ENCODE measurements at regions not wholly inside any gene's neighbourhood (a gene's known extent, or its start where the extent isn't known, plus 50 kb on each side); places are given as distances from the start of the nearest gene placed in this dataset.

GRCh38 chr11:95534226-95534625 is 255.4 kb downstream of the FAM76B start:
- H3K4me1 ChIP-seq (ENCODE audit: control insufficient read depth in 2 of 2, insufficient read depth in 2 of 2, low read length in 1 of 2): no peaks in the 10 kb centered on the region
- no peaks in the 10 kb centered on the region for H3K36me3 ChIP-seq (ENCODE audit: control insufficient read depth in 2 of 2, insufficient read depth in 2 of 2, low read length in 1 of 2)
- H3K9me3 ChIP-seq (ENCODE audit: control insufficient read depth in 2 of 2, insufficient read depth in 1 of 2, low read depth in 1 of 2, low read length in 1 of 2): no peaks in the 10 kb centered on the region
- H3K4me3 ChIP-seq (ENCODE audit: low read depth in 1 of 2, low read length in 2 of 2): no peak overlapping the region
- 86 to 88% methylated on average over 1 of the region's 1 CpG for WGBS, 2 donors
- no peaks in the 10 kb centered on the region for H3K27me3 ChIP-seq (ENCODE audit: control insufficient read depth in 1 of 2, insufficient read depth in 2 of 2, low read length in 2 of 2)
- no peak overlapping the region for H3K27ac ChIP-seq (ENCODE audit: low read depth in 2 of 2, low read length in 1 of 2)

DNA sequence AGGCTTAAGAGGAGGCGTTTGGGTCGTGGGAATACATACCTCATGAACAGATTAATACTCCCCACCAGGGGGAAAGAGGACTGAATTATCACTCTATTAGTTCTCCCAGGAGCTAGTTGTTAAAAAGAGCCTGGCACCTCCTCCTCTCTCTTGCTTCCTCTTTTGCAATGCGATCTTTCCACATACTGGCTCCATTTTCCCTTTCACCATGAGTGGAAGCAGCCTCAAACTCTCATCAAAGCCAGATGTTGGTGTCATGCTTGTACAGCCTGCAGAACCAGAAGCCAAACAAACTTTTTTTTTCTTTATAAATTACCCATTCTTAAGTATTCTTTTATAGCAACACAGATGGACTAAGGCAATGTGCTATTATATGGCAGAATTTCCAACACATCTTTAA is 258.5 kb downstream of the FAM76B start:
- WGBS, 2 donors: 85 to 90% methylated on average over 3 of the region's 3 CpGs
- Histone ChIP-seq H3K9me3 (ENCODE audit: control insufficient read depth in 2 of 2, insufficient read depth in 1 of 2, low read depth in 1 of 2, low read length in 1 of 2) (no peaks in the 10 kb centered on the region), H3K4me1 (ENCODE audit: control insufficient read depth in 2 of 2, insufficient read depth in 2 of 2, low read length in 1 of 2) (no peaks in the 10 kb centered on the region), H3K27me3 (ENCODE audit: control insufficient read depth in 1 of 2, insufficient read depth in 2 of 2, low read length in 2 of 2) (no peaks in the 10 kb centered on the region), H3K36me3 (ENCODE audit: control insufficient read depth in 2 of 2, insufficient read depth in 2 of 2, low read length in 1 of 2) (no peaks in the 10 kb centered on the region), H3K4me3 (ENCODE audit: low read depth in 1 of 2, low read length in 2 of 2) (no peak overlapping the region), H3K27ac (ENCODE audit: low read depth in 2 of 2, low read length in 1 of 2) (no peak overlapping the region)

DNA sequence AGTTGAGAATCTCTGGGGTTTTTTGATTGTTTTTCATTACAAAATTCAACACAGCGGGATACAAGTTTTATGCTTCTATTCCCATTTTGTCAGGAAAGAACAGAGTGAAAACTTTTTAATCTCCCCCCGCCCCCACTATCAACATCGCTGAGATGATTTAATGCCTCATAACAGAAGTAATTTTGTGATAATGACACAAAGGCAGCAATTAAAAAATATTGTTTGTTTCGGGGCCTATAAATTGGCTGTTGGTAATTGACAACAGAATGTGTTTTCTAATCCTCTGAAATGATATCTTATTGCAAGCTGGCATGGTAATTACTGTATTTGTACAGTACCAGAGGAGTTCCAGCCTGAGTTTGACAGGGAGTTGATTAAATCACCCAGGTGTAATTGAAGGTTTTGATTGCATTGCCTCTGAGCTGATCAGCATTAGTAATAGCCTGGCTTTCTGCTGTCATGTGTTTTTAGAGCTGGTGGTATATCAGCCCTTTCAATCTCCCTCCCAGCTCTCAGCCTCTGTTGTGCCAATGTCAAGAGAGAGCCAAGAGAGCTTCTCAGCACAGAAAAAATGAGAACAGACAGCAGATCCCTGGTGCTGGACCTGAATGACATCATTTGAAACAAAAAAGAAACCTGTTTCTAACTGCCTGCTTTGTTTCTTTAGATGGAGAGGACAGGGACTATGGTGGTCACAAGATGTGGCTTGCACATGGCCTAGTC is 265.1 kb downstream of the FAM76B start:
- H3K4me1 ChIP-seq (ENCODE audit: control insufficient read depth in 2 of 2, insufficient read depth in 2 of 2, low read length in 1 of 2): no peaks in the 10 kb centered on the region
- H3K27ac ChIP-seq (ENCODE audit: low read depth in 2 of 2, low read length in 1 of 2): no peak overlapping the region
- 77 to 85% methylated on average over 4 of the region's 4 CpGs for WGBS, 2 donors
- H3K4me3 ChIP-seq (ENCODE audit: low read depth in 1 of 2, low read length in 2 of 2): no peak overlapping the region
- no peaks in the 10 kb centered on the region for H3K27me3 ChIP-seq (ENCODE audit: control insufficient read depth in 1 of 2, insufficient read depth in 2 of 2, low read length in 2 of 2)
- H3K9me3 ChIP-seq (ENCODE audit: control insufficient read depth in 2 of 2, insufficient read depth in 1 of 2, low read depth in 1 of 2, low read length in 1 of 2): no peaks in the 10 kb centered on the region
- H3K36me3 ChIP-seq (ENCODE audit: control insufficient read depth in 2 of 2, insufficient read depth in 2 of 2, low read length in 1 of 2): no peaks in the 10 kb centered on the region

- Histone ChIP-seq H3K4me1 (ENCODE audit: control insufficient read depth in 2 of 2, insufficient read depth in 2 of 2, low read length in 1 of 2) (no peaks in the 10 kb centered on the region), H3K27ac (ENCODE audit: low read depth in 2 of 2, low read length in 1 of 2) (no peak overlapping the region), H3K36me3 (ENCODE audit: control insufficient read depth in 2 of 2, insufficient read depth in 2 of 2, low read length in 1 of 2) (no peaks in the 10 kb centered on the region), H3K4me3 (ENCODE audit: low read depth in 1 of 2, low read length in 2 of 2) (no peak overlapping the region), H3K9me3 (ENCODE audit: control insufficient read depth in 2 of 2, insufficient read depth in 1 of 2, low read depth in 1 of 2, low read length in 1 of 2) (no peaks in the 10 kb centered on the region), H3K27me3 (ENCODE audit: control insufficient read depth in 1 of 2, insufficient read depth in 2 of 2, low read length in 2 of 2) (no peaks in the 10 kb centered on the region)
- WGBS, 2 donors: 45 to 57% methylated on average over 4 of the region's 4 CpGs
Observed at GRCh38 chr11:95522874-95523273, 266.7 kb downstream of the FAM76B start.

- no peak overlapping the region for H3K27ac ChIP-seq (ENCODE audit: low read depth in 2 of 2, low read length in 1 of 2)
- H3K36me3 ChIP-seq (ENCODE audit: control insufficient read depth in 2 of 2, insufficient read depth in 2 of 2, low read length in 1 of 2): no peaks in the 10 kb centered on the region
- no peaks in the 10 kb centered on the region for H3K9me3 ChIP-seq (ENCODE audit: control insufficient read depth in 2 of 2, insufficient read depth in 1 of 2, low read depth in 1 of 2, low read length in 1 of 2)
- H3K4me3 ChIP-seq (ENCODE audit: low read depth in 1 of 2, low read length in 2 of 2): no peak overlapping the region
- H3K4me1 ChIP-seq (ENCODE audit: control insufficient read depth in 2 of 2, insufficient read depth in 2 of 2, low read length in 1 of 2): no peaks in the 10 kb centered on the region
- WGBS, 2 donors: 86 to 90% methylated on average over 5 of the region's 5 CpGs
- no peaks in the 10 kb centered on the region for H3K27me3 ChIP-seq (ENCODE audit: control insufficient read depth in 1 of 2, insufficient read depth in 2 of 2, low read length in 2 of 2)
Observed at GRCh38 chr11:95521862-95522261, 267.7 kb downstream of the FAM76B start.

- Histone ChIP-seq H3K27me3 (ENCODE audit: control insufficient read depth in 1 of 2, insufficient read depth in 2 of 2, low read length in 2 of 2) (no peaks in the 10 kb centered on the region), H3K9me3 (ENCODE audit: control insufficient read depth in 2 of 2, insufficient read depth in 1 of 2, low read depth in 1 of 2, low read length in 1 of 2) (no peaks in the 10 kb centered on the region), H3K4me3 (ENCODE audit: low read depth in 1 of 2, low read length in 2 of 2) (no peak overlapping the region), H3K4me1 (ENCODE audit: control insufficient read depth in 2 of 2, insufficient read depth in 2 of 2, low read length in 1 of 2) (no peaks in the 10 kb centered on the region), H3K36me3 (ENCODE audit: control insufficient read depth in 2 of 2, insufficient read depth in 2 of 2, low read length in 1 of 2) (no peaks in the 10 kb centered on the region), H3K27ac (ENCODE audit: low read depth in 2 of 2, low read length in 1 of 2) (no peak overlapping the region)
- 39 to 57% methylated on average over 4 of the region's 4 CpGs for WGBS, 2 donors
Observed at GRCh38 chr11:95521133-95521542, 268.4 kb downstream of the FAM76B start.

DNA sequence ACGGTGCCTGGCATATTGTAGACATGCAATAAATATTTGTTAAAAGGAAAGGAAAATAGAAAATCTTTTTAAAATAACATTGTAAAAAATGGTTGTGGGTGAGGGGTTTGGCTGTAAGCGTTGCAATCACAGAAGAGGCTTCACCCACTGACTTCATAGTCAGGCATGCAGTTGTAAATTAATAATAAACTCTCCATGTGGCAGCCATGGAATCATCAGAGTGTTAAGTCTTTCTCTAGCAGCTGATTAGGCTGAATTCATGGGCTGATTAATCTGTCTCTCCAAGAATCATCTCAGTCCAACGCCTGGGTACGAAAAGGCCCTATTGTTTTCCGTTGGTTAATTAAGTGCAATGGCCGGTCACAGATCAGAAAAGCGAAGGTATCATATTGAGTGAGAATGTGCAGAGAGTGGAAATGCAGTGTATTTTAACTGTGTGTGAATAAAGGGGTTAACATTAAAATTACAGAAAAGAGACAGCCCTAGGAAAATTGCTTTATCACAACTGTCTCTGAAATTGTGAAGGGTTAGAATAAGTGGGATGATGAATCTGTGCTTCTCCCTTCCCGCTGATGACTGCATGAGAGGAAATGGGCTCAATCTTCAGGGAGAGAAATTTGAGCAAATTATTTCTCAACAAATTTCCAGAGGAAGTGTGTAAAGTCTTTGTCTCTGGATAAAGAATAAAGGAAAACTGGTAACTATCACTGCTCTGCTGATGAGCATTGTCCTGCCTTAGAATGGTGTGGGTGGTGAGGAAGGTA is 269.0 kb downstream of the FAM76B start:
- H3K36me3 ChIP-seq (ENCODE audit: control insufficient read depth in 2 of 2, insufficient read depth in 2 of 2, low read length in 1 of 2): no peaks in the 10 kb centered on the region
- no peak overlapping the region for H3K27ac ChIP-seq (ENCODE audit: low read depth in 2 of 2, low read length in 1 of 2)
- H3K4me1 ChIP-seq (ENCODE audit: control insufficient read depth in 2 of 2, insufficient read depth in 2 of 2, low read length in 1 of 2): no peaks in the 10 kb centered on the region
- H3K27me3 ChIP-seq (ENCODE audit: control insufficient read depth in 1 of 2, insufficient read depth in 2 of 2, low read length in 2 of 2): no peaks in the 10 kb centered on the region
- no peak overlapping the region for H3K4me3 ChIP-seq (ENCODE audit: low read depth in 1 of 2, low read length in 2 of 2)
- WGBS, 2 donors: 78 to 83% methylated on average over 8 of the region's 8 CpGs
- H3K9me3 ChIP-seq (ENCODE audit: control insufficient read depth in 2 of 2, insufficient read depth in 1 of 2, low read depth in 1 of 2, low read length in 1 of 2): no peaks in the 10 kb centered on the region

DNA sequence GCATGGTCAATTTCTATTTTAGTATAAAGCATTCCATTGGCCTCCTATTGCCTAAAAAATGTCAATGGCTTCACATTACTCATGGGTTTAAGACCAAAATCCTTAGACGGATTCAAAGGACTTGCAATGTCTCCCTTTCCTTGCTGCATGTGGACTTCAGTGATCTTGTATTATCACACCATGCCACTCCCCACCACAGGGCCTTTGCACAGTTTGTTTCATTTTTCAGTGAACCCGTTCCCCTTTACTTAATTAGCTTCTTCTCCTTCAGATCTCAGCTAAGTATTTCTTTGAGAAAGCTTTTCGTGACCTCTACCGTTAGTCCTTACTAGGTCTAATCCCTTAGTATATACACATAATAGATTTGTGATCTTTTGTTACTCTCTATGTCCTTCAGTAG is 269.7 kb downstream of the FAM76B start:
- no peak overlapping the region for H3K4me3 ChIP-seq (ENCODE audit: low read depth in 1 of 2, low read length in 2 of 2)
- H3K27ac ChIP-seq (ENCODE audit: low read depth in 2 of 2, low read length in 1 of 2): no peak overlapping the region
- H3K9me3 ChIP-seq (ENCODE audit: control insufficient read depth in 2 of 2, insufficient read depth in 1 of 2, low read depth in 1 of 2, low read length in 1 of 2): no peaks in the 10 kb centered on the region
- WGBS, 2 donors: 86 to 93% methylated on average over 4 of the region's 4 CpGs
- H3K27me3 ChIP-seq (ENCODE audit: control insufficient read depth in 1 of 2, insufficient read depth in 2 of 2, low read length in 2 of 2): no peaks in the 10 kb centered on the region
- H3K4me1 ChIP-seq (ENCODE audit: control insufficient read depth in 2 of 2, insufficient read depth in 2 of 2, low read length in 1 of 2): no peaks in the 10 kb centered on the region
- H3K36me3 ChIP-seq (ENCODE audit: control insufficient read depth in 2 of 2, insufficient read depth in 2 of 2, low read length in 1 of 2): no peaks in the 10 kb centered on the region

DNA sequence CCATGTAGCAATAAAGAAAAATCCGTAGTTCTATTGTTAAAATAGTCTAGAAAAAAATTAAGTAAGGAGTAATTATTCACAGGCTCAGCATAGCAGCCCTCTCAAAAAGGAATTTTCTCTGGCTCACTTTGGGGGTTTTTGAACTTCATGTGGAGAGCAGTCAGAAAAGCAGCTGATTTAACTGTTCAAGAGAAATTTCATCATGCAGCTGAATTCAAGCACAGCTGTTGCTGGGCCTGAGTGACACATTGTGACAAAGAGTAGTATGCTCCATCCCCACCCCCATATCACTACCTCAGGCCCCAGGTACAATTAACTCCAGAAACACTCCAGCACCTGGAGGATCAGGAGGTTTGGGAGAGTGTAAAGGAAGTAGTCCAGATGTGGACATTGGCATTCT is 272.1 kb downstream of the FAM76B start:
- H3K9me3 ChIP-seq (ENCODE audit: control insufficient read depth in 2 of 2, insufficient read depth in 1 of 2, low read depth in 1 of 2, low read length in 1 of 2): no peaks in the 10 kb centered on the region
- H3K27ac ChIP-seq (ENCODE audit: low read depth in 2 of 2, low read length in 1 of 2): no peak overlapping the region
- H3K27me3 ChIP-seq (ENCODE audit: control insufficient read depth in 1 of 2, insufficient read depth in 2 of 2, low read length in 2 of 2): no peaks in the 10 kb centered on the region
- no peak overlapping the region for H3K4me3 ChIP-seq (ENCODE audit: low read depth in 1 of 2, low read length in 2 of 2)
- no peaks in the 10 kb centered on the region for H3K36me3 ChIP-seq (ENCODE audit: control insufficient read depth in 2 of 2, insufficient read depth in 2 of 2, low read length in 1 of 2)
- 69 to 76% methylated on average over 1 of the region's 1 CpG for WGBS, 2 donors
- no peaks in the 10 kb centered on the region for H3K4me1 ChIP-seq (ENCODE audit: control insufficient read depth in 2 of 2, insufficient read depth in 2 of 2, low read length in 1 of 2)

DNA sequence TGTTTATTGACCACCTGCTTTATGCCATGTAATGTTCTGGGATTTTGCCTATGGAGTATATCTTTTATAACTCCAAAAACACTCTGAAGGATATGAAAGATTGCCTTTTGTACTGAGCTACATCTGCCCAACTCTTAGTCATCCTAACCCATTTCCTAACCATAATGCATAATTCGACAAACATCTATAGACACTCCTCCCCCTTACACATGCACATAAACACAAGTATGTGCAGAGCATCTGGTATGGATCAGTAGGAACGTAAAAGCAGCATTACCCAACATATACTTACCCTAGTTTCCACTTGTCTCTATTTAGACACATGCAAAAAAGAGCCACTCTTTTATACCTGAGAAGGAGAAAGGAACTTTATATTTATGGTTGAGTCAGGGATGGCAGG is 272.8 kb downstream of the FAM76B start:
- no peaks in the 10 kb centered on the region for H3K27me3 ChIP-seq (ENCODE audit: control insufficient read depth in 1 of 2, insufficient read depth in 2 of 2, low read length in 2 of 2)
- H3K36me3 ChIP-seq (ENCODE audit: control insufficient read depth in 2 of 2, insufficient read depth in 2 of 2, low read length in 1 of 2): no peaks in the 10 kb centered on the region
- 45 to 57% methylated on average over 2 of the region's 2 CpGs for WGBS, 2 donors
- no peak overlapping the region for H3K4me3 ChIP-seq (ENCODE audit: low read depth in 1 of 2, low read length in 2 of 2)
- no peak overlapping the region for H3K27ac ChIP-seq (ENCODE audit: low read depth in 2 of 2, low read length in 1 of 2)
- H3K9me3 ChIP-seq (ENCODE audit: control insufficient read depth in 2 of 2, insufficient read depth in 1 of 2, low read depth in 1 of 2, low read length in 1 of 2): no peaks in the 10 kb centered on the region
- H3K4me1 ChIP-seq (ENCODE audit: control insufficient read depth in 2 of 2, insufficient read depth in 2 of 2, low read length in 1 of 2): no peaks in the 10 kb centered on the region

Measured in esophagus (tissue), 2 donors.